Tibial nerve (tissue), 4 donors: ENCODE measurements at regions not wholly inside any gene's neighbourhood (a gene's known extent, or its start where the extent isn't known, plus 50 kb on each side); places are given as distances from the start of the nearest gene placed in this dataset.

Experiments used
- DNase-seq, 2 donors: peaks; one replicate each; pipeline ENCODE4 v3.0.0-alpha.2; 2019; ENCODE audit warnings: low spot score in 2 of 2
- H3K27ac ChIP-seq, 4 donors: fragments of 200-600 bp; sonication (generic) in 3 of 4; one replicate each; pipeline ENCODE4 v1.5.1; 2017 to 2019; ENCODE audit warnings: mild to moderate bottlenecking in 1 of 4
- H3K27me3 ChIP-seq, 2 donors: fragments of 200-600 bp; sonication (generic) in 1 of 2; one replicate each; pipeline versions ENCODE4 v1.5.1 to v1.6.0; 2017 to 2019
- H3K36me3 ChIP-seq, 3 donors: fragments of 200-600 bp; sonication (generic); one replicate each; pipeline ENCODE4 v1.5.1; 2018 to 2019
- H3K4me1 ChIP-seq, 4 donors: fragments of 200-600 bp; sonication (generic) in 3 of 4; one replicate each; pipeline ENCODE4 v1.5.1; 2017 to 2019
- H3K4me3 ChIP-seq, 4 donors: fragments of 200-600 bp; sonication (generic) in 3 of 4; one replicate each; pipeline ENCODE4 v1.5.1; 2017 to 2019; ENCODE audit warnings: mild to moderate bottlenecking in 1 of 4, moderate library complexity in 1 of 4
- H3K9me3 ChIP-seq, 4 donors: fragments of 200-600 bp; sonication (generic) in 3 of 4; one replicate each; pipeline ENCODE4 v1.5.1; 2017 to 2019
- CTCF ChIP-seq, 5 experiments: fragments of 200-600 bp in 3 of 5; fragments of 450-650 bp in 2 of 5; sonication (generic) in 3 of 5; IDR thresholded peaks; one replicate each; pipeline ENCODE4 v1.5.1; 2016 to 2019; ENCODE audit warnings: antibody characterized with exemption in 5 of 5, mild to moderate bottlenecking in 3 of 5, moderate library complexity in 2 of 5
- EP300 ChIP-seq, 2 donors: sonication (generic); formaldehyde crosslinking; IDR thresholded peaks; one replicate each; pipeline ENCODE4 v1.6.1; 2017; ENCODE audit warnings: antibody characterized with exemption in 2 of 2, mild to moderate bottlenecking in 1 of 2
- POLR2A ChIP-seq, 2 donors: fragments of 450-650 bp; IDR thresholded peaks; one replicate each; pipeline ENCODE4 v1.6.1; 2017; ENCODE audit warnings: antibody characterized with exemption in 2 of 2, mild to moderate bottlenecking in 2 of 2, moderate library complexity in 2 of 2
- WGBS, 2 donors: methylation state at CpG; one replicate each; pipeline ENCODE4 v1.1.5; 2018; 5-methylcytosine and 5-hydroxymethylcytosine counted together

GRCh38 chr2:107393516-107393915, 433.2 kb upstream of the RGPD4 start:
- no peak for TF ChIP-seq EP300 (IDR thresholded peaks at IDR 0.05)
- TF ChIP-seq CTCF (IDR thresholded peaks at IDR 0.05): no peak
- TF ChIP-seq POLR2A (IDR thresholded peaks at IDR 0.05): no peak
- peaks cover 0 to 8% (median 0%) of the 10 kb centered on the region in 4 donors for H3K9me3 ChIP-seq
- no peak overlapping the region for H3K27ac ChIP-seq
- DNase-seq: no peak
- no peaks in the 10 kb centered on the region for H3K36me3 ChIP-seq
- H3K4me3 ChIP-seq: no peak overlapping the region
- no peaks in the 10 kb centered on the region for H3K27me3 ChIP-seq
- H3K4me1 ChIP-seq: no peaks in the 10 kb centered on the region

GRCh38 chr2:107398683-107399082, 428.0 kb upstream of the RGPD4 start:
- no peaks in the 10 kb centered on the region for H3K27me3 ChIP-seq
- no peaks in the 10 kb centered on the region for H3K4me1 ChIP-seq
- no peak overlapping the region for H3K4me3 ChIP-seq
- no peak for TF ChIP-seq POLR2A (IDR thresholded peaks at IDR 0.05)
- TF ChIP-seq EP300 (IDR thresholded peaks at IDR 0.05): no peak
- no peak for TF ChIP-seq CTCF (IDR thresholded peaks at IDR 0.05)
- no peak overlapping the region for H3K27ac ChIP-seq
- no peaks in the 10 kb centered on the region for H3K36me3 ChIP-seq
- WGBS, 2 donors: 93 to 100% methylated on average over 1 of the region's 1 CpG
- no peak for DNase-seq
- H3K9me3 ChIP-seq: no peaks in the 10 kb centered on the region

GRCh38 chr2:107402330-107402729, 424.4 kb upstream of the RGPD4 start:
- H3K4me3 ChIP-seq: no peak overlapping the region
- no peaks in the 10 kb centered on the region for H3K36me3 ChIP-seq
- TF ChIP-seq CTCF (IDR thresholded peaks at IDR 0.05): no peak
- TF ChIP-seq EP300 (IDR thresholded peaks at IDR 0.05): no peak
- TF ChIP-seq POLR2A (IDR thresholded peaks at IDR 0.05): no peak
- H3K27ac ChIP-seq: no peak overlapping the region
- 58 to 73% methylated on average over 3 of the region's 3 CpGs for WGBS, 2 donors
- H3K4me1 ChIP-seq: no peaks in the 10 kb centered on the region
- H3K27me3 ChIP-seq: no peaks in the 10 kb centered on the region
- no peak for DNase-seq
- no peaks in the 10 kb centered on the region for H3K9me3 ChIP-seq

GRCh38 chr2:107405261-107405660, 421.4 kb upstream of the RGPD4 start:
- no peaks in the 10 kb centered on the region for H3K27me3 ChIP-seq
- no peaks in the 10 kb centered on the region for H3K9me3 ChIP-seq
- no peak for DNase-seq
- WGBS, 2 donors: 90 to 92% methylated on average over 2 of the region's 2 CpGs
- H3K4me1 ChIP-seq: no peaks in the 10 kb centered on the region
- no peak for TF ChIP-seq CTCF (IDR thresholded peaks at IDR 0.05)
- no peak for TF ChIP-seq EP300 (IDR thresholded peaks at IDR 0.05)
- no peak for TF ChIP-seq POLR2A (IDR thresholded peaks at IDR 0.05)
- no peaks in the 10 kb centered on the region for H3K36me3 ChIP-seq
- H3K4me3 ChIP-seq: no peak overlapping the region
- H3K27ac ChIP-seq: no peak overlapping the region

- Histone ChIP-seq H3K36me3 (no peaks in the 10 kb centered on the region), H3K27ac (no peak overlapping the region), H3K9me3 (no peaks in the 10 kb centered on the region), H3K4me3 (no peak overlapping the region), H3K4me1 (no peaks in the 10 kb centered on the region), H3K27me3 (no peaks in the 10 kb centered on the region)
- TF ChIP-seq POLR2A (IDR thresholded peaks at IDR 0.05) (no peak), EP300 (IDR thresholded peaks at IDR 0.05) (no peak), CTCF (IDR thresholded peaks at IDR 0.05) (no peak)
- 38 to 41% methylated on average over 3 of the region's 3 CpGs for WGBS, 2 donors
- no peak for DNase-seq
Measured at GRCh38 chr2:107407017-107407416, 419.7 kb upstream of the RGPD4 start.
